ENCODE measurements at regions not wholly inside any gene's neighbourhood (a gene's known extent, or its start where the extent isn't known, plus 50 kb on each side); places are given as distances from the start of the nearest gene placed in this dataset.

GRCh38 chr5:74382123-74382855 lies 258.2 kb downstream of the ENC1 start:
- Mint-ChIP-seq H3K9me3 (no peaks in the 10 kb centered on the region), H3K4me3 (no peak overlapping the region), H3K27me3 (peaks cover 9% of the 10 kb centered on the region), H3K4me1 (no peaks in the 10 kb centered on the region), H3K36me3 (ENCODE audit: low read depth) (no peaks in the 10 kb centered on the region), H3K27ac (no peak overlapping the region)
- ATAC-seq (ENCODE audit: low read depth) (no peak), DNase-seq (no peak)
- CTCF ChIA-PET: no interaction called here
- intact Hi-C loops (cut with micrococcal nuclease): no loop called here
- POLR2A ChIA-PET: no interaction called here
- TF ChIP-seq, protein P1, sequence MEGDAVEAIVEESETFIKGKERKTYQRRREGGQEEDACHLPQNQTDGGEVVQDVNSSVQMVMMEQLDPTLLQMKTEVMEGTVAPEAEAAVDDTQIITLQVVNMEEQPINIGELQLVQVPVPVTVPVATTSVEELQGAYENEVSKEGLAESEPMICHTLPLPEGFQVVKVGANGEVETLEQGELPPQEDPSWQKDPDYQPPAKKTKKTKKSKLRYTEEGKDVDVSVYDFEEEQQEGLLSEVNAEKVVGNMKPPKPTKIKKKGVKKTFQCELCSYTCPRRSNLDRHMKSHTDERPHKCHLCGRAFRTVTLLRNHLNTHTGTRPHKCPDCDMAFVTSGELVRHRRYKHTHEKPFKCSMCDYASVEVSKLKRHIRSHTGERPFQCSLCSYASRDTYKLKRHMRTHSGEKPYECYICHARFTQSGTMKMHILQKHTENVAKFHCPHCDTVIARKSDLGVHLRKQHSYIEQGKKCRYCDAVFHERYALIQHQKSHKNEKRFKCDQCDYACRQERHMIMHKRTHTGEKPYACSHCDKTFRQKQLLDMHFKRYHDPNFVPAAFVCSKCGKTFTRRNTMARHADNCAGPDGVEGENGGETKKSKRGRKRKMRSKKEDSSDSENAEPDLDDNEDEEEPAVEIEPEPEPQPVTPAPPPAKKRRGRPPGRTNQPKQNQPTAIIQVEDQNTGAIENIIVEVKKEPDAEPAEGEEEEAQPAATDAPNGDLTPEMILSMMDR (IDR thresholded peaks at IDR 0.05): no peak

GRCh38 chr5:74380193-74380592 lies 260.3 kb downstream of the ENC1 start:
- Mint-ChIP-seq H3K36me3 (ENCODE audit: low read depth) (no peaks in the 10 kb centered on the region), H3K27ac (no peak overlapping the region), H3K9me3 (no peaks in the 10 kb centered on the region), H3K4me1 (no peaks in the 10 kb centered on the region), H3K4me3 (no peak overlapping the region), H3K27me3 (peaks cover 9% of the 10 kb centered on the region)
- no peak for DNase-seq
- intact Hi-C loops (cut with micrococcal nuclease): no loop called here
- ATAC-seq (ENCODE audit: low read depth): no peak
- TF ChIP-seq, protein P1 (IDR thresholded peaks at IDR 0.05): no peak
- POLR2A ChIA-PET: no interaction called here
- CTCF ChIA-PET: no interaction called here

- Mint-ChIP-seq H3K27ac (no peak overlapping the region), H3K4me1 (no peaks in the 10 kb centered on the region), H3K9me3 (no peaks in the 10 kb centered on the region), H3K36me3 (ENCODE audit: low read depth) (no peaks in the 10 kb centered on the region), H3K4me3 (no peak overlapping the region), H3K27me3 (peaks cover 2% of the 10 kb centered on the region)
- POLR2A ChIA-PET: no interaction called here
- CTCF ChIA-PET: no interaction called here
- ATAC-seq (ENCODE audit: low read depth) (no peak), DNase-seq (no peak)
- TF ChIP-seq, protein P1 (IDR thresholded peaks at IDR 0.05): no peak
- intact Hi-C loops (cut with micrococcal nuclease): no loop called here
These were observed 262.1 kb downstream of the ENC1 start for GRCh38 chr5:74378464-74378863.

GRCh38 chr5:74376187-74376586 lies 264.3 kb downstream of the ENC1 start:
- ChIA-PET POLR2A (no interaction called here), CTCF (no interaction called here)
- Mint-ChIP-seq H3K27me3 (peaks cover 2% of the 10 kb centered on the region), H3K4me3 (no peak overlapping the region), H3K27ac (no peak overlapping the region), H3K9me3 (no peaks in the 10 kb centered on the region), H3K36me3 (ENCODE audit: low read depth) (no peaks in the 10 kb centered on the region), H3K4me1 (no peaks in the 10 kb centered on the region)
- no peak for ATAC-seq (ENCODE audit: low read depth)
- intact Hi-C loops (cut with micrococcal nuclease): no loop called here
- TF ChIP-seq, protein P1 (IDR thresholded peaks at IDR 0.05): no peak
- DNase-seq: no peak

- ATAC-seq (ENCODE audit: low read depth) (no peak), DNase-seq (no peak)
- no peaks in the 10 kb centered on the region for H3K36me3 Mint-ChIP-seq (ENCODE audit: low read depth)
- POLR2A ChIA-PET: no interaction called here
- intact Hi-C loops (cut with micrococcal nuclease): no loop called here
- H3K27ac Mint-ChIP-seq: no peak overlapping the region
- H3K27me3 Mint-ChIP-seq: peaks cover 3% of the 10 kb centered on the region
- TF ChIP-seq, protein P1 (IDR thresholded peaks at IDR 0.05): no peak
- no peak overlapping the region for H3K4me3 Mint-ChIP-seq
- CTCF ChIA-PET: no interaction called here
- no peaks in the 10 kb centered on the region for H3K9me3 Mint-ChIP-seq
- no peaks in the 10 kb centered on the region for H3K4me1 Mint-ChIP-seq
These were observed 265.3 kb downstream of the ENC1 start for GRCh38 chr5:74375271-74375670.

Data from activated B cell treated with CpG ODN at 0.5 μM for 24 hours (primary cell).